Activated T-cell treated with anti-CD3 and anti-CD28 coated beads for 48 hours (primary cell): ENCODE measurements at regions not wholly inside any gene's neighbourhood (a gene's known extent, or its start where the extent isn't known, plus 50 kb on each side); places are given as distances from the start of the nearest gene placed in this dataset.

ENCODE experiments used
- DNase-seq: peaks from one replicate; pipeline ENCODE4 v3.0.0-alpha.2; 2020; ENCODE audit warnings: low read depth

DNA sequence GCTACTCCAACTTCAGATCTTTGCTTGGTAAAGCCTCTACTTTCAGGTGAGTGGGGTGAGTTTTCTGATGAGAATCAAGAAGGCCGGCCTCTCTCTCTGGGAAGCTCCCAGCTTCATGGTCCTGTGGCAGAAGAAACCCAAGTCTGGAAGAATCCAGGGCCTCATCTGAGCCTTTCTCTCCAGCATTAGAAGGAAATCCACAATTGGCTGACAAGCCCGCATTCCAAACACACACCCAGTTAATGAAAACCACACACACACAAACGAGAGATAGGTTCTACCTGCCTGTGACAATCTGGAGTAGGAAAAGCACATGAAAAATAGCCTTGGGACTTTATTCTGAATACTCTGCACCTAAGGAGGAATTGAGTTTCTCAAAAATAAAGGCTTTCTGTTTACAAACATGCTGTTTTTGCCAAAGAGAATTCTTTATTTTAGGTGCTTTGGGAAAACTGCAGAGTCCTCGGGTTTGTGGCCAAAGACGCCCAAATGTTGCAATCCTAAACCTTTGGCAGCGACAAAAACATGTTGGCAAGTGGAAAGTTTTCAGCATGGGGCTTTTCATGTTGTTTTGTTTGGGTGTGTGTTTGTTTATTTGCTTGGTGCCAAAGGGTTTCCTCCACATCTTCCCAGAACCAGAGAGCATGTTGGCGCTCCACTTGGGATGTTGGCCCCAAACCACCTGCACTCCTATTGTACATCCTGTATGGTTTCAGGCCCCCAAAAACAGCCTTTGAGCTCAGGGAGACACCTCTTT, 216.2 kb downstream of the SETD4 start:
- no peak for DNase-seq

DNA sequence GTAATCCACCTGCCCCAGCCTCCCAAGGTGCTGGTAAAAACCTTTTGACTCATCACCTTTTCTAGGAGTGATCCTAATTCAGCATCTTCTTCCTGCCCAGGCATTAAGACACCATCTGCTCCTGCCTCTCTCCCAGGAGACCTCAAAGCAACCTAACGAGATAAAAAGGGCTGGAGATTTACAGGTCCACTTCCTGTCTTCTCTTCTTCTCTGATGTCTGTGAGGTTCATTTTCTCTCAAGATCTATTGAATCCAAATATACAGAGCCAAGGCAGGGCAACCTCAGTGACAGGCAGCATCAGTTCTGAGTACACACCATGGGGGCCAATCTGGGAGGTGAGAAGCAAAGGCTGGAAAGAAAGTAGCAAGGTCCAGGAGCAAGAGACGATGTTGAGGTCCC, 219.4 kb downstream of the SETD4 start:
- no peak for DNase-seq

- DNase-seq, result peak; percentile 5
Observed at GRCh38 chr21:35840197-35840799, 220.0 kb downstream of the SETD4 start.

GRCh38 chr21:35838987-35839763, 221.2 kb downstream of the SETD4 start:
- DNase-seq, result no peak

DNA sequence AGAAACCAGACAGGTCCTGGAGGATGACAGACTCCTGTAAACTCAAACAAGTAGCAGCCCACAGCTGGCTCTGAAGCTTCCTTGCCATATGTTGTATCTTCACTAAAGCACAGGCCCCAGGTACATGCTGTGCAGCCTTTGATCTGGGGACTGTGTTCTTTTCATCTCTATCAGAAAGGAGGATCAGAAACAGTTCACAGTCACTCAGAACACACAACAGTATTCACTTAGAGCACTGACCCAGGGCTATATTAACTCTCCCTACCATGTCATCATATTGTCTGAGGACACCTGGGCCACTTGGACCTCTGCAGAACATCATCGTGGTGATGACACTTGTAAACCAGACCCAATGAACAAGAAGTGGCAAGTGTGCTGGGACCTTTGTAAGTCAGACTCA, 222.0 kb downstream of the SETD4 start:
- DNase-seq, result no peak

GRCh38 chr21:35833991-35834390, 226.3 kb downstream of the SETD4 start:
- no peak for DNase-seq

GRCh38 chr21:35833388-35833787, 226.9 kb downstream of the SETD4 start:
- no peak for DNase-seq

- DNase-seq, result no peak
Observed at GRCh38 chr21:35831230-35831629, 229.1 kb downstream of the SETD4 start.

DNA sequence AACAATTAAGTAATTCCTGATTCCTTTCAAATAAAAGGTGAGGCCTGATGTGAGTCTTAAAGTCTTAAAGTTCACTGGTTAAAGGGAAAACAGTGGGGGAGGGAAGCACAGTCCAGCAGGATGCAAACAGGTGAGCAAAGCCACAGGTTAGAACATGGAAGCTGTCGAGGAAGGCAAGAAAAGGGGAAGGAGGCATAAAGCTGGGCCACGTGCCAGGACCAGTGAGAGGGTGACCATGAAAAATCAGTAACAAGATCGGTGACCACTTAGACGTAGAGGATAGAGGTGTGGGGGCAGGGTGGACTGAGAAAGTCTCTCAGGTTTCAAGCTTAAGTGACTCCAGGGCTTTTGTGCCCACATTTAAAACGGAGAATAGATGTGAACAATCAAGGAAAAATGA, 231.3 kb downstream of the SETD4 start:
- DNase-seq, result no peak

- DNase-seq, result no peak
Observed at GRCh38 chr21:35828161-35828560, 232.2 kb downstream of the SETD4 start.

- DNase-seq, result no peak
Observed at GRCh38 chr21:35827004-35827403, 233.3 kb downstream of the SETD4 start.

DNA sequence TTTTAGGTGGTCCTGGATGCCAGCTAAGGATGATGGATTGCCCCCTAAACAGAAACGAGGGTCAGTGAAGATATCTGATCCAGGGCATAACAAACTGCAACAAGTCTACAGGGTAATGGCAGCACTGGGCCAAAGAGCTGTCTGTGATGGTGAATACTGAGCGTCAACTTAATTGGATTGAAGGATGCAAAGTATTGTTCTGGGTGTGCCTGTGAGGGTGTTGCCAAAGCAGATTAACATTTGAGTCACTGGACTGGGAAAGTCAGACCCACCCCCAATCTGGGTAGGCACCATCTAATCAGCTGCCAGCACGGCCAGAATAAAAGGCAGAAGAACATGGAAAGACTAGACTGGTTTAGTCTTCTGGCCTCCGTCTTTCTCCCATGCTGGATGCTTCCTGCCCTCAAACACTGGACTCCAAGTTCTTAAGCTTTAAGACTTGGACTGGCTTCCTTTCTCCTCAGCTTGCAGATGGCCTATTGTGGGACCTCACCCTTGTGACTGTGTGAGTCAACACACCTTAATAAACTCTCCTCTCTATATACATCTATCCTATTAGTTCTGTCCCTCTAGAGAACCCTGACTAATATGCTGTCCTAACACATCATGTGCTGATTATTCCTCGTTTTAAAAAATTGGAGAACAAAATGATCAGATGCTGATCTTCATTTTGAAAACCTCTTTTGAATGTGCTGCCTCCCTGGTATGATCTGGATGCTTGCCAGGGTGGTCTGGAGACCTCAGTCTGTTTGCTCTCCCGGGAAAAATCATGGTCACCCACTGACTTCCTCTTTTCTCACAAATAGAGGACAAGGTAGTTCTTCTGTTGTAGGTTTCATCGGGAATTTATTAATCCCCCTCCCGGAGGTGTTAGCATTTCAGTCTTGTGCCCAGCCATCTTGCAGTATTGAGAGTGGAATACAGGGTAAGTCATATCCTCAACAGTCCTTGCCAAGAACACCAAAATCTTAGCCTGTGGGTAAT, 234.7 kb downstream of the SETD4 start:
- DNase-seq, result no peak

GRCh38 chr21:35824136-35824535, 236.2 kb downstream of the SETD4 start:
- DNase-seq, result no peak

- no peak for DNase-seq
Observed at GRCh38 chr21:35819134-35819533, 241.2 kb downstream of the SETD4 start.

GRCh38 chr21:35818597-35818996, 241.7 kb downstream of the SETD4 start:
- DNase-seq, result no peak

- DNase-seq, result no peak
Observed at GRCh38 chr21:35814858-35815619, 245.3 kb downstream of the SETD4 start.

DNA sequence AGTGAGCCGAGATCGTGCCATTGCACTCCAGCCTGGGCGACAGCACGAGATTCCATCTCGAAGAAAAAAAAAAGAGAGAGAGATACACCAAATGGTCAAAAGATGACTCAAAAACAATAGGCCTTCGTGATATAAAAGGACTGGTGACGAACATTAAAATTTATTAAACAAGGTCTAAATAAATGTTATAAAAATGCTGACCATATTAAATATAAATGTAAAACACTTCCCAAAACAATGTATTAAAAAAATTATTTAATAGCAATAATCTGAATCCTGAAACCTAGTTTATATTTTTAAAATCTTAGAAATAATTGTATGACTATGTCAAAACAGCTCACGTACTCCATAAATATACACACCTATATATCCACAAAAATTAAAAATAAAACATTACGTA, 247.6 kb downstream of the SETD4 start:
- DNase-seq, result no peak

- no peak for DNase-seq
Observed at GRCh38 chr21:35811191-35811806, 249.0 kb downstream of the SETD4 start.

- no peak for DNase-seq
Observed at GRCh38 chr21:35810431-35810970, 249.8 kb downstream of the SETD4 start.

GRCh38 chr21:35801391-35801790, 258.9 kb downstream of the SETD4 start:
- DNase-seq, result no peak
